ENCODE measurements at regions not wholly inside any gene's neighbourhood (a gene's known extent, or its start where the extent isn't known, plus 50 kb on each side); places are given as distances from the start of the nearest gene placed in this dataset.

DNA sequence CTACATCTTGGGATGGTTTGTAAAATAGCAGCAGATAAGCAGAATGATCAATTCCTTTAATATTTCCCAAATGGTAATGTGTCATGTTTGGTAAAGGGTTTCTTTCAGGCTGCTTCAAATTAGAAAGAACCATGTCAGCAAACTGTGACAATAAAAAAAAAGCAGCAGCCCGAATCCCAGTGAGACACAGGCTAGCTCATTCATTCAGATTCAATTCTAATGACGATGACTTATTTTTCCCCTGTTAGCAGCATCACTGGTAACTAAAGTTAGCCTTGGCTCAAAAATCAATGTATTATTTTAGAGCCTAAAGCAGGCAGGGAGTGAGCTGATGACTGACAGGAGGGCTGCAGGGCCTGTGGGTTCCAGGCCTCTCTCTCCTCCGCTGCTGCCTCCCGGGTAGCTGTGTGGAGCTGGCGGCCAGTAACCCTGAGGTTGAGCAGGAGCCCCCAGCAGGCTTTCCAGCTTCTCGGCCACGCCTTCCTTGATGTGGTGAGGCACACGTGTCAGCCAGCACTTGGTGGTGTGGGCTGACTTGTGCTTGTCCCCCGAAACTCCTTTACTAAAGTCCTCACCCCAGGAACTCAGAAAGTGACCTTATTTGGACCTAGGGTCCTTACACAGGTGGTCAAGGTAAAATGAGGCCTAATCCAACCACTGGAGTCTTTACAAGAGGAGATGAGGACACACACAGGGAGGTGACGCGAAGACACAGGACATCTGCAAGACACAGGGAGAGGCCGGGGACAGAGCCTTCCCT lies 120.5 kb upstream of the HS6ST1 start:
- TF ChIP-seq, protein P1, sequence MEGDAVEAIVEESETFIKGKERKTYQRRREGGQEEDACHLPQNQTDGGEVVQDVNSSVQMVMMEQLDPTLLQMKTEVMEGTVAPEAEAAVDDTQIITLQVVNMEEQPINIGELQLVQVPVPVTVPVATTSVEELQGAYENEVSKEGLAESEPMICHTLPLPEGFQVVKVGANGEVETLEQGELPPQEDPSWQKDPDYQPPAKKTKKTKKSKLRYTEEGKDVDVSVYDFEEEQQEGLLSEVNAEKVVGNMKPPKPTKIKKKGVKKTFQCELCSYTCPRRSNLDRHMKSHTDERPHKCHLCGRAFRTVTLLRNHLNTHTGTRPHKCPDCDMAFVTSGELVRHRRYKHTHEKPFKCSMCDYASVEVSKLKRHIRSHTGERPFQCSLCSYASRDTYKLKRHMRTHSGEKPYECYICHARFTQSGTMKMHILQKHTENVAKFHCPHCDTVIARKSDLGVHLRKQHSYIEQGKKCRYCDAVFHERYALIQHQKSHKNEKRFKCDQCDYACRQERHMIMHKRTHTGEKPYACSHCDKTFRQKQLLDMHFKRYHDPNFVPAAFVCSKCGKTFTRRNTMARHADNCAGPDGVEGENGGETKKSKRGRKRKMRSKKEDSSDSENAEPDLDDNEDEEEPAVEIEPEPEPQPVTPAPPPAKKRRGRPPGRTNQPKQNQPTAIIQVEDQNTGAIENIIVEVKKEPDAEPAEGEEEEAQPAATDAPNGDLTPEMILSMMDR (IDR thresholded peaks at IDR 0.05; ENCODE audit: low read length): no peak
- TF ChIP-seq EZH2 (optimal IDR thresholded peaks at IDR 0.05; ENCODE audit: low read depth, low read length) (no peak), EZH2phosphoT487 (IDR thresholded peaks at IDR 0.05; ENCODE audit: low read length) (no peak)
